Neural crest cell (in vitro differentiated cells): ENCODE measurements at regions not wholly inside any gene's neighbourhood (a gene's known extent, or its start where the extent isn't known, plus 50 kb on each side); places are given as distances from the start of the nearest gene placed in this dataset.

Experiments used
- DNase-seq: peaks from one replicate; pipeline ENCODE4 v3.0.0; 2021; ENCODE audit warnings: low read depth, mixed read lengths, low spot score
- H3K27ac Mint-ChIP-seq: one replicate; pipeline ENCODE4 v1.8.0; 2021; ENCODE audit warnings: mild to moderate bottlenecking, mixed read lengths; ENCODE audit not compliant: unreplicated experiment
- H3K27me3 Mint-ChIP-seq: 2 replicates; pipeline ENCODE4 v1.8.0; 2021; ENCODE audit warnings: low read depth, mild to moderate bottlenecking, mixed read lengths
- H3K36me3 Mint-ChIP-seq: 2 replicates; pipeline ENCODE4 v1.8.0; 2021; ENCODE audit warnings: low read depth, mild to moderate bottlenecking, mixed read lengths
- H3K4me1 Mint-ChIP-seq: 2 replicates; pipeline ENCODE4 v1.8.0; 2021; ENCODE audit warnings: mixed read lengths
- H3K4me3 Mint-ChIP-seq: one replicate; pipeline ENCODE4 v1.8.0; 2021; ENCODE audit warnings: mild to moderate bottlenecking, mixed read lengths
- H3K9me3 Mint-ChIP-seq: 2 replicates; pipeline ENCODE4 v1.8.0; 2021; ENCODE audit warnings: mixed read lengths
- TF ChIP-seq, protein P1 (sequence below): fragments of 200-600 bp; sonication (generic); conservative IDR thresholded peaks from 2 replicates; pipeline ENCODE4 v1.5.0; 2021; ENCODE audit warnings: antibody characterized with exemption, mild to moderate bottlenecking

DNA sequence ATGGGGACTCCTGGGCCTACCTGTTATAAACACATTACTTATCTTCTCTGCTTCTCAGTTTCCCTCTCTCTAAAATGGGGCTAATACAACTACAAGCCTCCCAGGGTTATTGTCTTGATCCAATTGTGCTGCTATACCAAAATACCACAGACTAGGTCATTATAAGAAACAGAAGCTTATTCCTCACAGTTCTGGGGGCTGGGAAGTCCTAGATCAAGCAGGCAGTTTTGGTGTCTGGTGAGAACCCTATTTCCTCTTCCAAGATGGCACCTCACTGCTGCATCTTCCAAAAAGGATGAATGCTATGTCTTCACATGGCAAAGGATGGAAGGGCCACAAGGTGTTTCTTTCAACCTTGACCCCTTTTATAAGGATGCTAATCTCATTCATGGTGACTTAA is 732.9 kb upstream of the TBX3 start:
- Mint-ChIP-seq H3K27ac (no peak overlapping the region), H3K9me3 (no peaks in the 10 kb centered on the region), H3K4me3 (no peak overlapping the region), H3K4me1 (peaks cover 4% of the 10 kb centered on the region), H3K36me3 (no peaks in the 10 kb centered on the region), H3K27me3 (peaks cover 8% of the 10 kb centered on the region)
- DNase-seq, result no peak
- TF ChIP-seq, protein P1, sequence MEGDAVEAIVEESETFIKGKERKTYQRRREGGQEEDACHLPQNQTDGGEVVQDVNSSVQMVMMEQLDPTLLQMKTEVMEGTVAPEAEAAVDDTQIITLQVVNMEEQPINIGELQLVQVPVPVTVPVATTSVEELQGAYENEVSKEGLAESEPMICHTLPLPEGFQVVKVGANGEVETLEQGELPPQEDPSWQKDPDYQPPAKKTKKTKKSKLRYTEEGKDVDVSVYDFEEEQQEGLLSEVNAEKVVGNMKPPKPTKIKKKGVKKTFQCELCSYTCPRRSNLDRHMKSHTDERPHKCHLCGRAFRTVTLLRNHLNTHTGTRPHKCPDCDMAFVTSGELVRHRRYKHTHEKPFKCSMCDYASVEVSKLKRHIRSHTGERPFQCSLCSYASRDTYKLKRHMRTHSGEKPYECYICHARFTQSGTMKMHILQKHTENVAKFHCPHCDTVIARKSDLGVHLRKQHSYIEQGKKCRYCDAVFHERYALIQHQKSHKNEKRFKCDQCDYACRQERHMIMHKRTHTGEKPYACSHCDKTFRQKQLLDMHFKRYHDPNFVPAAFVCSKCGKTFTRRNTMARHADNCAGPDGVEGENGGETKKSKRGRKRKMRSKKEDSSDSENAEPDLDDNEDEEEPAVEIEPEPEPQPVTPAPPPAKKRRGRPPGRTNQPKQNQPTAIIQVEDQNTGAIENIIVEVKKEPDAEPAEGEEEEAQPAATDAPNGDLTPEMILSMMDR, result no peak

DNA sequence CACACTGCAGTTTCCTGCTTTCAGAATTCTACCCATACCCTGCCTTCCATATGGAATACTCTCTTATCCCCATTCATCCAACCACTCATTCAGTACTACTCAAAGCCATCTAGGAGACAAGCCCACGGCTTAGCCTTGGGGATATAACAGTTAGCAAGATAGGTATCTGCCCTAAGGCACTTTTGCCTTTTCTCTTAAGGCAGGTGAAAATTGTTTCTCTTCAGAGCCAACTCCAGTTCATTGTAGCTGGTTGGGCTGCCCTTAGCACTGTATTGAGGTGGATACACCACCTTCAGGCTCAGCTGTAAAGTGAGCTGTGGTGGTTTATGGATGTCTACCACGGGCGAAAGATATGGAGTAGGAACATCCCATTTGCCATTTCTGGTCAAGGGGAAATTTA is 729.7 kb upstream of the TBX3 start:
- TF ChIP-seq, protein P1, result no peak
- H3K27ac Mint-ChIP-seq, result no peak overlapping the region

DNA sequence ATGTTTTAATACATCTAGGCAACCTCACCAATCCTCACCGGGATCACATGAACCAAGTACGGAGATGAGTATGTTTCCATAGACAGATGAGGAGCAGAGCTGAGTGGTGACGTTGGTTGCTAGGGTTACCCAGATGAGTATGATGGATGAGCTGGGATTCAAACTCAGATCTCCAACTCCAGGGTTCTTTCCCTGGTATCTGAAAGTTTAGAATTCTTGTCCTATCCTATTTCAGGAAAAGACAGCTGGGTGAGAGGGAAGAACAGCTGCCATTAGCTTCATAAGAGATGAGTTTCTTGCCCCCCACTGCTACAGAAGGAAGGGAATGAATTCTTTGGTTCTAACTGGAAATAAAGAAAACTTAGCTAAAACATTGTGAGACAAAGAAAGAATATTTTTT is 728.9 kb upstream of the TBX3 start:
- Mint-ChIP-seq H3K27ac (no peak overlapping the region), H3K27me3 (peaks cover 21% of the 10 kb centered on the region)
- TF ChIP-seq, protein P1, result no peak

More for the DNA sequence above, 729.7 kb upstream of the TBX3 start:
- peaks cover 21% of the 10 kb centered on the region for H3K27me3 Mint-ChIP-seq
- H3K4me3 Mint-ChIP-seq, result no peak overlapping the region
- no peak for DNase-seq
- no peaks in the 10 kb centered on the region for H3K36me3 Mint-ChIP-seq
- H3K9me3 Mint-ChIP-seq, result no peaks in the 10 kb centered on the region
- peaks cover 4% of the 10 kb centered on the region for H3K4me1 Mint-ChIP-seq

DNA sequence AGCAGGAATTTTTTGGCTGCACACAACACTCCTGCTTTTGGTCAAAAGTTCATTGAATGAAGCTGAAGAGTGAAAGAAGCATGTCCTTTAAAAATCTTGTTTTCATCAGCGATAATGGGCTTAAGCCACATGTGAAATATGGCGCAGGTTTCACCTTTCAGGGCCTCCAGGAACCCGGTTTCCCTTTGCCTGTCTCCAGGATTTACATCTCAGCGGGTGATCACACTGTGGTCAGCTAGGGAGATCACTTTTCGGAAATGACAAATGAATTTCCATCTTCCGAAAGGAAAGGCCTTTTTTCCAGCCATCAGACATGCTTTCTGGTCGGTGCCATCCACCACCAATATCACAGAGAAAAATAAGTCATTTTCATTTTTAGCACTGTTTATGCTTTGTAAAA is 727.1 kb upstream of the TBX3 start:
- H3K4me3 Mint-ChIP-seq, result no peak overlapping the region
- H3K4me1 Mint-ChIP-seq, result peaks cover 4% of the 10 kb centered on the region
- TF ChIP-seq, protein P1, result no peak
- H3K27me3 Mint-ChIP-seq, result peaks cover 21% of the 10 kb centered on the region
- DNase-seq, result no peak
- no peak overlapping the region for H3K27ac Mint-ChIP-seq
- H3K9me3 Mint-ChIP-seq, result no peaks in the 10 kb centered on the region
- no peaks in the 10 kb centered on the region for H3K36me3 Mint-ChIP-seq

More for the DNA sequence above, 728.9 kb upstream of the TBX3 start:
- Mint-ChIP-seq H3K36me3 (no peaks in the 10 kb centered on the region), H3K9me3 (no peaks in the 10 kb centered on the region), H3K4me1 (peaks cover 4% of the 10 kb centered on the region), H3K4me3 (no peak overlapping the region)
- DNase-seq, result no peak

DNA sequence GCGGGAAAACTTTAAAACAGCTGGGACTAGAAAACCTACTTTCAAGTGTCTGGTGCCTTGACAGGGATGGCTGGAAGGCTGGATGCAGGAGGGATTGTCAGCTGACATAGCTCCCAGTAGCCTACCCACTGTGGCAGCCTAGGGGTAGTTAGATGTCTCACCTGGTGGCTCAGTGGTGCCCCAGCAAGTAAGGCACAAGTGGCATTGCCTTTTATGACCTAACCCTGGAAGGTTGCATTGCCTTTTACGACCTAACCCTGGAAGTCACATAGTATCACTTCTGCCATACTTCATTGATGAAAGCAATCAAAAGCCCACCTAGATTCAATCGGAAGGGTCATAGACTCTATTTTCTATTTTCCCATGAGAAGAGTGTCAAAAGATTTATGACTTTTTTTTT is 724.7 kb upstream of the TBX3 start:
- DNase-seq, result no peak
- Mint-ChIP-seq H3K9me3 (no peaks in the 10 kb centered on the region), H3K36me3 (no peaks in the 10 kb centered on the region), H3K4me3 (no peak overlapping the region), H3K27me3 (peaks cover 21% of the 10 kb centered on the region), H3K4me1 (peaks cover 4% of the 10 kb centered on the region), H3K27ac (no peak overlapping the region)
- TF ChIP-seq, protein P1, result no peak

DNA sequence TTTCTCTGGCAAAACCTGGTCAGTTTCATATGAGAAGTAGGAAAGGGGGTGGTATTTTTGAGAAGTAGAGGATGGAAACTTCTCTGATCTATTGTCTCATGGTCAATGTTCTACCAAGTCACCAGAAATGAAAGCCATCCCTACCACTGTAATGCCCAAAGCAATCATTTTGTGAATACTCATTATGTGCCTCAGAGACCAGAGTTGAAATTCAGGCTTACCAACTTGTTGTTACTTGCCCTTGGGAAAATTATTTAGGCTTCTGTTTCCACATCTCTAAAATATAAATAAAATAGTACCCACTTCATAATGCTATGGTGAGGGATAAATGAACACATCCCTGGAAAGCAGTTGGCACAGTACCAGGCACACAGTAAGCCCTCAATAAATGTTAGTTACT is 723.7 kb upstream of the TBX3 start:
- Mint-ChIP-seq H3K4me3 (no peak overlapping the region), H3K27me3 (peaks cover 21% of the 10 kb centered on the region), H3K9me3 (no peaks in the 10 kb centered on the region), H3K27ac (no peak overlapping the region), H3K4me1 (peaks cover 4% of the 10 kb centered on the region), H3K36me3 (no peaks in the 10 kb centered on the region)
- no peak for DNase-seq
- TF ChIP-seq, protein P1, result no peak
